GM18868 (cell line): ENCODE measurements at regions not wholly inside any gene's neighbourhood (a gene's known extent, or its start where the extent isn't known, plus 50 kb on each side); places are given as distances from the start of the nearest gene placed in this dataset.
"Not testable (repeated sequence)": the region's sequence is repeated elsewhere in the genome, so short reads cannot be mapped to it uniquely, and the experiment has no call there.

Source experiments
- ATAC-seq: cut with Tn5 transposase; IDR thresholded peaks from one replicate; pipeline ENCODE4 v1.9.1; 2021; ENCODE audit warnings: mild to moderate bottlenecking, moderate library complexity; ENCODE audit not compliant: unreplicated experiment

- peak; percentile 78 for ATAC-seq
These were observed 1081.6 kb upstream of the ACO1 start for GRCh38 chr9:31302620-31303418.

DNA sequence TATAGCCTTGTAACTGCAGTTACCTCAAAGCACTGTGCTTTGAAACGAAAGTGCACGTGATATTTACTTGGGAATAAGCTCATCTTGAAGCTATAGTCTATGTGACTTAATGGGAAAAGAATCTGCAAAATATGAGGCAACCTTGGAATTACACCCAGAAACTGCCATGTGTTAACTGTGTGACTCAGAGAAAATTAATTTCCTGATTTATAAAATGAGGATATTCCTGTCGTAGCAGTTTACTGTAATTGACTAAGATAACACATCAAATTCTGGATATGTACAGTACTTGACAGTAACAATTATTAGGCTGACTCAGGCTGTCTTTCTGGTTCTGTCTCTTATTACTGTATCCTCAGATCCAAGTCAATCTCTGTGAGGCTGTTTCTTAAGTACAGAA lies 1079.9 kb upstream of the ACO1 start:
- no peak for ATAC-seq

DNA sequence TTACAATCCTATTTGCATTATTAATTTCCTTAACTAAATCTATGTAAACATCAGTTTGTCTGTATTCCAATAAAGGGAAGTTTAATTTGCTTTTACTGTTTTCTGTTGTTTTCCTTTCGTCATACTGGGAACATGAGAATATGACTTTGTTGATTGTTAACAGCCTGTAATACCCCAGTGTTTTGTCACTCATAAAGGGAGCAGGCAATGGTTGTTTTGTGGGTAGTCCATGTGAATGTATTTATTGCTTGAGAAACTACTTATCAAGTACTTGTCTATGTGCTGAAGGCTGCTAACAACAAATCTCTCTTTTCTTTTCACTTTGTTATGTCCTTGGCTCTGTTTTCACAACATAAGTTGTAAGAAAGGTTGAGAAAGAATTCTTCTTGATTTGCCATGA lies 1070.2 kb upstream of the ACO1 start:
- ATAC-seq: no peak

DNA sequence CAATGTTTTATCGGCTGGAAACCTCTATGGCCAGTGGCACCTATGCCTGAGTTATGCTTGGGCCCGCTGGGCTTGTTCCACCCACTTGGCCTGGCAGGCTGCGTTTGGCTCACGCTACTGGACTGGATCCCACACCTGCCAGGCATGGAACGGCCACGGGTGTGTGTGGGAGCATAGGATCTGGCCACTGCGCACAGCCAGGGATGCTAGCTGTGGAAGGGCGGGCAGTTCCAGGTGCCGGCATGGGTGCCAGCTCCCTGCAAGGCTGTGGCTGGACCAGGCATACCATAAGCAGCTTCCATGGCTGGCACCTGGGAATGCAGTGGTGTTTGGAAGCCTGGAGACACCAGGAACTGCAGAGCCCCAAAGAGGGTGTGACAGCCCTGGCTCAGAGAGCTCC lies 1063.9 kb upstream of the ACO1 start:
- ATAC-seq: no peak

DNA sequence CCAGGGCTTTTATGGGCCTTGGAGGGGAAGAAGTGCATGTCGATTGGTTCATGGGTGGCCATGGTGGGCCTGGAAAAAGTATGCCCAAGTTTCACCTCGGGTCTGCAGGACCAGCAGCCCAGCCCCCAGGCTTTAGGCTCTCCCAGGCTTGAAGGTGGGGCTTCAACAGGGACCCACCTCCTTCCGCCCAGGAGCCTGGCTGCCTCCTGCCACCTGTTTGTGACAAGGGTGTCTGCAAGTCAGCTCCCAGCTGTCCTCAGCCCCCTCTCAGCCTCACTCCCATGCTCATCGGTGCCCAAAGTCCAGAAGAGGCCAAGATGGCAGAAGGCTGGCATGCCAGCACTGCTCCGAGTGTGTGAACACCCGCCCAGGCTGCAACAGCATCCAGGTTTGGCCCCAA lies 1063.2 kb upstream of the ACO1 start:
- no peak for ATAC-seq

GRCh38 chr9:31321686-31322085 lies 1062.8 kb upstream of the ACO1 start:
- ATAC-seq: no peak

DNA sequence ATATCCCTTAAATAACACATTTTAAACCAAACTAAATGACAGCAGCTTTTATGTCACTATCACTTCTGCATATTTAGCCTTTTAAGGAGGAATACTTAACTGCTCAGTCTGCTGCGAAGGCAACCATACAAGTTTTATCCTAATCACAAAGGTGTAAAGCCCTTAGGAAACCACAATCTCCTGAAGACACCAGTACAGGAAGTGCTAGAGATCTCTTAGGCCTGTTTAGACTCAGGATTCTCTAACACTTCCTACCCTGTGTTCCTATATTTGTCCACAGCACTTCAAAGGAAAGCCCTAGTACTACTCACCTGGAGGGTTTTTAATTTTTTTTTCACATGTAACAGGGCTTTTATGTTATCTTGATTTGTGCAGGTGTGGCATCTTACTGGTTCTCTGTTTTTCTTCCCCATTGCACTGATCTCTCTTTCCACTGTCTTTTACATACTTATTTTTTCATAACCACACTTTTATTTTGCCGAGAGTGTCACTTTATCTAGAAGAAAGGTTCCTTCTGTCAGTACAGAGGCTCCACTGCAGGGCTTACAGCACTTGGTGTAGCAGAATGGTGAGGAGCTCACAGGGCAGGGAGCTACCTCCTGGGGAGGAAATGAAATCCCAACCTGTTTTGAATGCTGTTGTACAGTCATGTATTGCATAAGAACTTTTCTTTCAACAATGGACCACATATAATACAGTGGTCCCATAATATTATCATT lies 1060.6 kb upstream of the ACO1 start:
- no peak for ATAC-seq

GRCh38 chr9:31325778-31326177 lies 1058.7 kb upstream of the ACO1 start:
- no peak for ATAC-seq

DNA sequence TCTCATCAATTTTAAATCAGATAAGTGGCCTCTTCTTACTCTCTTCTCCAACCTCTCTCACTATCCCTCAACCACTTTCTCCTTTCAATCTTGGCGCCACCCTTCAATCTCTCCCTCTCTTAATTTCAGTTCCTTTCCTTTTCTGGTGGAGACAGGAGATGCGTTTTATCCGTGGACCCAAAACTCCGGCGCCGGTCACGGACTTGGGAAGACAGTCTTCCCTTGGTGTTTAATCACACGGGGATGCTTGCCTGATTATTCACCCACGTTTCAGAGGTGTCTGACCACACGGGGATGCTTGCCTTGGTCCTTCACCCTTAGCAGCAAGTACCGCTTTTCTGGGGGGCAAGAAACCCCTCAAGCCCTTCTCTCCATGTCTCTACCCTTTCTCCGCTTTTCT lies 1057.6 kb upstream of the ACO1 start:
- ATAC-seq: not testable (repeated sequence)

GRCh38 chr9:31334837-31335528 lies 1049.5 kb upstream of the ACO1 start:
- ATAC-seq: no peak

DNA sequence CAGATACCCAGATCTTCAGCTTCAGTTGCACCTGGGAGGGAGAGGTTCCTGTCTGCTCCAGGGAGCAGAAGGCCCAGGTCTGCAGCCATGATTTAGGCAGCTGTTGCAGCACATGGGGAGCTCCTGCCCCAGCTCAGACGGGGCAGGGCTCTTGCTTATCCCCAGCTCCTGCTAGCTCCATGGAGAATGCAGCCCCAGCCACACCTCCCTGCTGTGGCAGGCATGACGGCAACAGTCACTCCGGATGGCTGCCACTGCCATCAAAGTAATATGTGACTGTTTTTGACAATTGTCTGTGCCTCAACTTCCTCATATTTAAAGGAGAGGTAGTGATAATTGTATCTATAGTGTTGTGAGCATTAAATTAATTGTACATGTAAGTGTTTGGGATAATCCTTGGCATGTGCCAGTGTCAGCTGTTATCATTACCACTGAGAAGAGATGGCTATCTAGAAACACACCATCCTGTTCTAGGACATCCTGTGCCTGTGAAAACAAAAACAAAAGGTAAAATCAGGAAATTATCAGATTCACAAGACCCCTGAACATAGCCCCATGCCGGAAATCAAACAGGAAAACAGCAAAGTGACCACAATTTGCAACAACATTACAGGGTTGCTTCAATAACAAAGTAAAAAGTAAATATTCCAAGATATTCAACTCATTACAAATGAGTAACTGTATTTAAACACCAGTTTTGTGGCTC lies 1048.8 kb upstream of the ACO1 start:
- no peak for ATAC-seq

DNA sequence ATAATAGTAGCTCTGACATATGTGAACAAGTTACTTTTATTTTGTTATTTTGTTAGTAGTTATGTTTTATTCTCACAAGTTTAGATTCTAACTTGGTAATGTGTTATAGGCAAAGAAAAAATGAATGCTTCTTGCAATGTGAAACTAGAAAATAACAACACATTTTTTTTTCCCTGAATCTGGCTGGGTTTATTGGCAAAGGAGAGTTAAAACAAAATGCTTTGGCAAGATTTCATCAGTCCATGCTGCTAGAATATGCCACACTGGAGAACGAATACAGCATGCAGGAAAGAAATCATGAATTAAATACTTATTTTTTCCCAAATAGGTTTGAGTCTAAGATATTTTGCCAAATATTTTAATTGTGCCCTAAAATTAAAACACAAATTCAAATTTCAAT lies 1048.1 kb upstream of the ACO1 start:
- ATAC-seq: no peak

GRCh38 chr9:31336841-31337240 lies 1047.6 kb upstream of the ACO1 start:
- no peak for ATAC-seq

GRCh38 chr9:31347082-31347617 lies 1037.3 kb upstream of the ACO1 start:
- peak; percentile 98 for ATAC-seq

DNA sequence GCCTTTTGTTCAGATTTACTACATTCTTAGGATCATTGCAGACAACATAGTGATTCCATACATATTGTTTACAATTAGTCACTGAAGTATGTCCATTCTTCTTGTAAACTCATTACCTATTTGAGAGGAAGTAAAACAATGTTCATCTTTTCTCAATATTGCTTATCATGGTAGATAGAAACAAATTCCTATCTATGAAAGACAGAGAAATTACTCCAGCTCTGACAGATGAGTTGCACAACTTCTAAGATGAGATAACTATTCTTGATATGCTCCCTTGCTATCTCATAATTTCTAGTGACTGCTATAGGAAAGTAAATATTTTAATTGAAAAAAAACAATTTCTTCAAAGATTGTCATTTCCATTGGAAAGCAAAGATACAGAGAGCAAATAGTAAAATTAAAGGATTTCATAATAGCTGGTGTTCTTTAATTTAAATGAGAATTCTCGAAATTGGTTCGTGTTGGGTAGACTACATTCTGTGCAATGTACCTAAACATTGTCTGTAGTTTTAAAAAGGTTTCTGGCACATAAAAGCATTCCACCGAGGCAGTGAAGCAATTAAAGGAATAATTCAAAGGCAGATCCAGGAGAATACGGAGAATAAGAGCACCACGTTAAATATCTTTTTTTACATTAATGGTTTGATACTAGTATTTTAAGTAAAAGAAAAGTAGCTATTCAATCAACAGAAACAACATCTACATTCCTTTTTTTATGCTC lies 1029.1 kb upstream of the ACO1 start:
- no peak for ATAC-seq

- ATAC-seq: no peak
These were observed 1028.5 kb upstream of the ACO1 start for GRCh38 chr9:31355965-31356364.

DNA sequence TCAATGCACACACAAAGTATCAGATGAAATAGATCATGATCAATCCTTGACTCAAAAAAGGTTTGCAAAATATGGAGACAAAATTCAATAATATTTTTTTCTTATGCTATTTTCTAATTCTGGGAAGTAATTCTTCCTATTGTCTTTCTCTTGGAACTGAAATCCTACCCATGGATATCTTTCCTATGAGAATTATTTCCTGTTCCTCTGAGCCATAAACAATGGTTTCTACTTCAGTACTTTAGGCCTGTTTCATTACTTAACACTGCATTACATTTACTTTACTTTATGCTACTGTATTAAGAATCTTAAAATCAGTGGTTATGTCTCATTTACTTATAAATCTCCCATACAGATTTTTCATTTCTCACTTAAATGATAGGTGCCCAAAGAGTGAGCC lies 1025.4 kb upstream of the ACO1 start:
- no peak for ATAC-seq

DNA sequence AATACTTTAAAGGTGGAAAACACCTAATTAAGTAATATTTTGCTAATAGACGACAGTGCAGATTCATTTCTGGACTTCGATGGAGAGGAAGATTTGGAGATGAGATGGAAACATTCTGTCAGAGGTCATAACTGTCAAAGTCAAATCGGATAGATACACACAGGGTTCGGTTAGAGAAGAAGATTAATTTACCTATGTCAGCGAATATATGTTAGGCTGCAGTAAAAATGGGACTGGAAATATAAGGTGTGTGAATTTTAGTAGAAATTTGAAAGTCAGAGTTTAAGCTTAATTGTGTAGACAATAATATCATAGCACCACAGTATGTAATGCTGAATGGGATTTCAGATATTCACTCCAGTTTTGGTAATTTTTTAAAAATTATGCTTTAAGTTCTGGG lies 1020.3 kb upstream of the ACO1 start:
- ATAC-seq: no peak

- ATAC-seq: no peak
These were observed 1011.5 kb upstream of the ACO1 start for GRCh38 chr9:31372799-31373587.

- ATAC-seq: no peak
These were observed 1007.1 kb upstream of the ACO1 start for GRCh38 chr9:31377358-31377757.
